ENCODE measurements at regions not wholly inside any gene's neighbourhood (a gene's known extent, or its start where the extent isn't known, plus 50 kb on each side); places are given as distances from the start of the nearest gene placed in this dataset.

DNA sequence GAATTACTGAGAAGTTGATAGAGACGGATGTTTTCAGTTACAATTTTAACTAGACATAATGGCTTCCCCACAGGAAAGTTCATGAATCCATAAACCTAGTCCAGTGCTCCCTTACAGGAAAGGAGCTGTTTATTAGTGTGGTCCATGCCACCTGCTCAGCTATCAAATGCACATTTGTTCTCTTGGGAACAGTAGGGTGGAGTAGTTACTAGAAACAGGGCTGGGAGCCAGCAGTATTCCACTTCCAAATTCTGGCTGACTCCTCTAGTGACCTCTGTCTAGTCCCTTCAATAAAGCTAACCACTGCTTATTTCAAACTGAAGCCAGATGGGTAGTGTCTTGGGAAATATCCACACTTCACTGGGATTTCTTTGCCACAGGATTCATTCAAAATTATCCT, 88.4 kb upstream of the TLL1 start:
- Histone ChIP-seq H3K36me3 (ENCODE audit: low read depth) (no peaks in the 10 kb centered on the region), H3K4me3 (ENCODE audit: severe bottlenecking) (no peak overlapping the region), H3K9me3 (ENCODE audit: severe bottlenecking) (no peaks in the 10 kb centered on the region), H3K27ac (ENCODE audit: poor library complexity, severe bottlenecking) (no peak overlapping the region), H3K4me1 (ENCODE audit: insufficient read depth, poor library complexity, severe bottlenecking) (no peaks in the 10 kb centered on the region), H3K27me3 (ENCODE audit: insufficient read depth, poor library complexity, severe bottlenecking) (no peaks in the 10 kb centered on the region)
- no peak for ATAC-seq (ENCODE audit: low read depth)
- TF ChIP-seq, protein P1, sequence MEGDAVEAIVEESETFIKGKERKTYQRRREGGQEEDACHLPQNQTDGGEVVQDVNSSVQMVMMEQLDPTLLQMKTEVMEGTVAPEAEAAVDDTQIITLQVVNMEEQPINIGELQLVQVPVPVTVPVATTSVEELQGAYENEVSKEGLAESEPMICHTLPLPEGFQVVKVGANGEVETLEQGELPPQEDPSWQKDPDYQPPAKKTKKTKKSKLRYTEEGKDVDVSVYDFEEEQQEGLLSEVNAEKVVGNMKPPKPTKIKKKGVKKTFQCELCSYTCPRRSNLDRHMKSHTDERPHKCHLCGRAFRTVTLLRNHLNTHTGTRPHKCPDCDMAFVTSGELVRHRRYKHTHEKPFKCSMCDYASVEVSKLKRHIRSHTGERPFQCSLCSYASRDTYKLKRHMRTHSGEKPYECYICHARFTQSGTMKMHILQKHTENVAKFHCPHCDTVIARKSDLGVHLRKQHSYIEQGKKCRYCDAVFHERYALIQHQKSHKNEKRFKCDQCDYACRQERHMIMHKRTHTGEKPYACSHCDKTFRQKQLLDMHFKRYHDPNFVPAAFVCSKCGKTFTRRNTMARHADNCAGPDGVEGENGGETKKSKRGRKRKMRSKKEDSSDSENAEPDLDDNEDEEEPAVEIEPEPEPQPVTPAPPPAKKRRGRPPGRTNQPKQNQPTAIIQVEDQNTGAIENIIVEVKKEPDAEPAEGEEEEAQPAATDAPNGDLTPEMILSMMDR (IDR thresholded peaks at IDR 0.05; ENCODE audit: poor library complexity, severe bottlenecking): no peak
- no peak for DNase-seq (ENCODE audit: low spot score)

DNA sequence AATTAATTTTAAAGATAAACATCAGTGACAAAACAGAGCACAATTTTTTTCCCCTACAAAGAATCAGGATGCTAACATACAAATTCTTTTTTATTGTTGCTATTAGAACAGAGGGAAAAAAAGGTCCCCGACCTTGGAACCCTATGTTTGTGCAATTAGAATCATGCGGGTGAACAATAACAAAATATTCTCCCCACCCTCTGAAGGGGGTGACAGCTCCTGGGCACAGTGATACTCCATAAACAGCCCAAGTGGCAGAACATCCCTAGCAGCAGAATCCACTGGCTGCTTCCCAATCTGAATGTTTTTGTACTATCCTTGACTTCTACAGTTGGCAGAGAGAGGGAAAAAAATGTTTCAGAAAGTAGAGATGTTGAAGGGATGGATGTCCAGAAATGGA, 87.7 kb upstream of the TLL1 start:
- no peaks in the 10 kb centered on the region for H3K27me3 ChIP-seq (ENCODE audit: insufficient read depth, poor library complexity, severe bottlenecking)
- DNase-seq (ENCODE audit: low spot score): no peak
- no peak overlapping the region for H3K4me3 ChIP-seq (ENCODE audit: severe bottlenecking)
- no peak overlapping the region for H3K27ac ChIP-seq (ENCODE audit: poor library complexity, severe bottlenecking)
- no peaks in the 10 kb centered on the region for H3K9me3 ChIP-seq (ENCODE audit: severe bottlenecking)
- no peaks in the 10 kb centered on the region for H3K4me1 ChIP-seq (ENCODE audit: insufficient read depth, poor library complexity, severe bottlenecking)
- H3K36me3 ChIP-seq (ENCODE audit: low read depth): no peaks in the 10 kb centered on the region
- ATAC-seq (ENCODE audit: low read depth): no peak
- TF ChIP-seq, protein P1 (IDR thresholded peaks at IDR 0.05; ENCODE audit: poor library complexity, severe bottlenecking): no peak

DNA sequence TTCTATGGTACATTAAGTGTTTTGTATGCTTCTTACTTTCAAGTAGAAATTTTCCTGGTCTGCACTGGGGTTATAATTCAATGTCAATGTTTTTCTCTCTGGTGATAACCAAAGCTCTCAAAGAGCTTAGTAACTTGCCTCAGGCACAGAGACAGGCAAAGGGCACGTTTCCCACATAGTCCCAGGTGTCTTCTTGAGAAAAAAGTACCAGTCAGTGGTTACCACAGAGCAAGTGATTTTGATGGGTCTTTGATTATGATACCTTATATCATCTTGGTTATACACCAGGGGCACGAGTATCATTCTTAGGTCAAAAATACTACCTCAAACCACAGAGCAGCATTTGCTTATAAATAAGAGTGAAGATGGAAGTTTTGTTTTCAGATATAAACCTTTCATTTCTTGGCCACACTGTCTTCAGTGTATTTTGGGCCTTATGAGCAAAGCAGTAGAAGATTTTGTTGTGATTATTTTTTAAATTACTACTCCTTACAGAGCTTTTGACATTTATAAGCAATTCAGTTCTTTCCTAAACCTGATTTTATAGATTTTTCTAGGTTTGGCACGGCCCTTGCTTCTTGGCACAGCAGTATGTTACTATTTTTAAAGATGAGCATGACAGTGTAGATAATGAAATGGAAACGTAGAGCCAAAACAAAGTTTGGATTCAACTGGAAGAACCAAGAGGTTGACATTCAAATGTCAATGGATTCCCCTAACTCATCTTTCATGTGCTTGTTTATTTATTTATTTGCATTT, 85.3 kb upstream of the TLL1 start:
- no peak overlapping the region for H3K4me3 ChIP-seq (ENCODE audit: severe bottlenecking)
- H3K4me1 ChIP-seq (ENCODE audit: insufficient read depth, poor library complexity, severe bottlenecking): no peaks in the 10 kb centered on the region
- TF ChIP-seq, protein P1 (IDR thresholded peaks at IDR 0.05; ENCODE audit: poor library complexity, severe bottlenecking): no peak
- no peaks in the 10 kb centered on the region for H3K27me3 ChIP-seq (ENCODE audit: insufficient read depth, poor library complexity, severe bottlenecking)
- no peak for DNase-seq (ENCODE audit: low spot score)
- ATAC-seq (ENCODE audit: low read depth): no peak
- no peak overlapping the region for H3K27ac ChIP-seq (ENCODE audit: poor library complexity, severe bottlenecking)
- no peaks in the 10 kb centered on the region for H3K9me3 ChIP-seq (ENCODE audit: severe bottlenecking)
- no peaks in the 10 kb centered on the region for H3K36me3 ChIP-seq (ENCODE audit: low read depth)

DNA sequence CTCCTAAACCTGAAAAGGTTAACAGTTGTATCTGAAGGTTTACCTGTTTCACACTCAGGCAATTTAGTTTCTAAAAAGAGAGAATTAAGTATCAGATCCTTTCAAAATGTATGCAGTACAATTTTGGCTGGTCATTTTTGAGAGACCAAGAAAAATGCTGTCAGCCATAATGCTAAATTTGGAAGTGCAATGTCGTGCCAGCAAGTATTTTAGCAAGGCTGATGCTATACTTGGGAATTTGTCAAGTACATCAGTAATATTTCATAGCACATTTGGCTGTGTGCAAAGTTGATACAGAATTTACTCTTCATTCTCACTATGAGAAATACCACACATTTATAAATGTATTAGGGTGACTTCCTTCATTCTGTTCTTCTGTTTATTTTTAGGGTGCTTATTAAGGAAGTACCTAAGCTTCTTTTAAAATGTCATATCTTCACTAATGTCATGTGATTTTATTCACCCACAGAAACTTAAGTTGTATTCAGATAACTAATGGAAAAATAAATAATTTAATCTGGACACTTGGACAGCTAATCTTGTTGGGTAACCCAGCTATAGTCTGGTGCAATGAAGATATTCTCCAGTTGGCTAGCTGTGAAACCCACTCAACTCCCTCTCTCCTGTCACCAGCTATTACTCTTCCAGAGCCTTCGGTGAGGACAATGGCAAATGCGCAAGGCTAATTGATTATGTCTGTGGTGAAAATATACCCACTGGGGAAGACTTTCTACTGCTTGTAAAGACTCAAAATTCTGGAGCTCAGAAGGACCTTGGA, 84.2 kb upstream of the TLL1 start:
- DNase-seq (ENCODE audit: low spot score) (no peak), ATAC-seq (ENCODE audit: low read depth) (no peak)
- Histone ChIP-seq H3K27ac (ENCODE audit: poor library complexity, severe bottlenecking) (no peak overlapping the region), H3K4me3 (ENCODE audit: severe bottlenecking) (no peak overlapping the region), H3K4me1 (ENCODE audit: insufficient read depth, poor library complexity, severe bottlenecking) (no peaks in the 10 kb centered on the region), H3K9me3 (ENCODE audit: severe bottlenecking) (no peaks in the 10 kb centered on the region), H3K27me3 (ENCODE audit: insufficient read depth, poor library complexity, severe bottlenecking) (no peaks in the 10 kb centered on the region), H3K36me3 (ENCODE audit: low read depth) (no peaks in the 10 kb centered on the region)
- TF ChIP-seq, protein P1 (IDR thresholded peaks at IDR 0.05; ENCODE audit: poor library complexity, severe bottlenecking): no peak

DNA sequence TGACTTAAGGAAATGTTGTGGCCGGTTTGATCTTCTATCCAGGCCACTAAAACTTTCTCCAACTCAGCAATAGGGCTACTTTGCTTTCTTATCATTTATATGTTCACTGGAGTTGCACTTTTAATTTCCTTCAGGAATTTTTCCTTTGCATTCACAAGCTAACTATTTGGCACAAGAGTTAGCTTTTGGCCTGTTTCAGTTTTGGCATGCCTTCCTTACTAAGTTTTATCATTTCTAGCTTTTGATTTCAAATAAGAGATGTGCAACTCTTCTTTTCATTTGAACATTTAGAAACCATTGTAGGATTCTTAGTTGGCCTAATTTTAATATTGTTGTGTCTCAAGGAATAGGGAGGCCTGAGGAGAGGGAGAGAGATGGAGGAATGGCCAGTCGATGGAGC, 79.8 kb upstream of the TLL1 start:
- no peak for DNase-seq (ENCODE audit: low spot score)
- Histone ChIP-seq H3K9me3 (ENCODE audit: severe bottlenecking) (no peaks in the 10 kb centered on the region), H3K27ac (ENCODE audit: poor library complexity, severe bottlenecking) (no peak overlapping the region), H3K27me3 (ENCODE audit: insufficient read depth, poor library complexity, severe bottlenecking) (no peaks in the 10 kb centered on the region), H3K36me3 (ENCODE audit: low read depth) (no peaks in the 10 kb centered on the region), H3K4me3 (ENCODE audit: severe bottlenecking) (no peak overlapping the region), H3K4me1 (ENCODE audit: insufficient read depth, poor library complexity, severe bottlenecking) (no peaks in the 10 kb centered on the region)
- TF ChIP-seq, protein P1 (IDR thresholded peaks at IDR 0.05; ENCODE audit: poor library complexity, severe bottlenecking): no peak
- no peak for ATAC-seq (ENCODE audit: low read depth)

Data from RWPE2 (cell line).